ENCODE measurements at regions not wholly inside any gene's neighbourhood (a gene's known extent, or its start where the extent isn't known, plus 50 kb on each side); places are given as distances from the start of the nearest gene placed in this dataset.
"Not testable (repeated sequence)": the region's sequence is repeated elsewhere in the genome, so short reads cannot be mapped to it uniquely, and the experiment has no call there.

- not testable (repeated sequence) for H3K4me3 ChIP-seq (ENCODE audit: low read depth, low read length); H3K9ac ChIP-seq (ENCODE audit: low read depth, low read length); H3K27me3 ChIP-seq (ENCODE audit: control insufficient read depth, insufficient read depth, low read length); H3K4me1 ChIP-seq (ENCODE audit: control insufficient read depth, insufficient read depth, low read length); H3K36me3 ChIP-seq (ENCODE audit: control insufficient read depth, insufficient read depth, low read length); H3K27ac ChIP-seq (ENCODE audit: low read depth, low read length)
- peaks cover 26% of the 10 kb centered on the region for H3K9me3 ChIP-seq (ENCODE audit: control insufficient read depth, insufficient read depth, low read length)
These were observed 190.7 kb upstream of the VIPR2 start for GRCh38 chr7:159335181-159335926.

GRCh38 chr7:159332854-159333479 is 188.3 kb upstream of the VIPR2 start:
- not testable (repeated sequence) for H3K36me3 ChIP-seq (ENCODE audit: control insufficient read depth, insufficient read depth, low read length); H3K9ac ChIP-seq (ENCODE audit: low read depth, low read length); H3K4me1 ChIP-seq (ENCODE audit: control insufficient read depth, insufficient read depth, low read length); H3K27me3 ChIP-seq (ENCODE audit: control insufficient read depth, insufficient read depth, low read length); H3K27ac ChIP-seq (ENCODE audit: low read depth, low read length); H3K4me3 ChIP-seq (ENCODE audit: low read depth, low read length)
- H3K9me3 ChIP-seq (ENCODE audit: control insufficient read depth, insufficient read depth, low read length), result peaks cover 42% of the 10 kb centered on the region

DNA sequence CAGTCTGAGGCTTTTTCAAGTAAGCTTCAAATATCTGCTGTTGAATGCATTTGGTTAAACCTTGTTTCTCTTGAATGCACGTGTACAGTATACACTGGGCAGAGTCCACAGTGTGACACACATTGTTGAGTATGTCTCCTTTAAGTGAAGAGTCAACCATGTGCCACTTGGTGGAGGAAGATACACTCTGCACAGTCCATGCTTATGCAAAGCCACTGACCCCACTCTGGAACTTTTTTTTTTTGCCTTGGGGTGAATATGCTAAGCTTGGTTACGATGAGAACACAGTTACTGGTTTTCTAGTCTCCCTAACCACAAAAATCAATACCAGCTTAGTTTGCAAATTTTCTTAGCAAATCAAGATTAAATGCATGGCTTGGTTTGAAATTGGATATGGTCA is 186.8 kb upstream of the VIPR2 start:
- no peaks in the 10 kb centered on the region for H3K27me3 ChIP-seq (ENCODE audit: control insufficient read depth, insufficient read depth, low read length)
- H3K9me3 ChIP-seq (ENCODE audit: control insufficient read depth, insufficient read depth, low read length), result peaks cover 55% of the 10 kb centered on the region
- H3K9ac ChIP-seq (ENCODE audit: low read depth, low read length), result no peak overlapping the region
- H3K4me1 ChIP-seq (ENCODE audit: control insufficient read depth, insufficient read depth, low read length), result no peaks in the 10 kb centered on the region
- no peak overlapping the region for H3K4me3 ChIP-seq (ENCODE audit: low read depth, low read length)
- H3K36me3 ChIP-seq (ENCODE audit: control insufficient read depth, insufficient read depth, low read length), result no peaks in the 10 kb centered on the region
- H3K27ac ChIP-seq (ENCODE audit: low read depth, low read length), result no peak overlapping the region

- no peak overlapping the region for H3K4me3 ChIP-seq (ENCODE audit: low read depth, low read length)
- no peak overlapping the region for H3K9ac ChIP-seq (ENCODE audit: low read depth, low read length)
- no peaks in the 10 kb centered on the region for H3K4me1 ChIP-seq (ENCODE audit: control insufficient read depth, insufficient read depth, low read length)
- H3K27ac ChIP-seq (ENCODE audit: low read depth, low read length), result no peak overlapping the region
- peaks cover 70% of the 10 kb centered on the region for H3K9me3 ChIP-seq (ENCODE audit: control insufficient read depth, insufficient read depth, low read length)
- H3K27me3 ChIP-seq (ENCODE audit: control insufficient read depth, insufficient read depth, low read length), result no peaks in the 10 kb centered on the region
- H3K36me3 ChIP-seq (ENCODE audit: control insufficient read depth, insufficient read depth, low read length), result no peaks in the 10 kb centered on the region
These were observed 185.2 kb upstream of the VIPR2 start for GRCh38 chr7:159329818-159330378.

- no peak overlapping the region for H3K9ac ChIP-seq (ENCODE audit: low read depth, low read length)
- H3K4me3 ChIP-seq (ENCODE audit: low read depth, low read length), result no peak overlapping the region
- H3K27ac ChIP-seq (ENCODE audit: low read depth, low read length), result no peak overlapping the region
- no peaks in the 10 kb centered on the region for H3K36me3 ChIP-seq (ENCODE audit: control insufficient read depth, insufficient read depth, low read length)
- no peaks in the 10 kb centered on the region for H3K4me1 ChIP-seq (ENCODE audit: control insufficient read depth, insufficient read depth, low read length)
- no peaks in the 10 kb centered on the region for H3K27me3 ChIP-seq (ENCODE audit: control insufficient read depth, insufficient read depth, low read length)
- peaks cover 79% of the 10 kb centered on the region for H3K9me3 ChIP-seq (ENCODE audit: control insufficient read depth, insufficient read depth, low read length)
These were observed 183.4 kb upstream of the VIPR2 start for GRCh38 chr7:159328096-159328495.

- Histone ChIP-seq H3K9me3 (ENCODE audit: control insufficient read depth, insufficient read depth, low read length) (peaks cover 96% of the 10 kb centered on the region), H3K4me3 (ENCODE audit: low read depth, low read length) (no peak overlapping the region), H3K27me3 (ENCODE audit: control insufficient read depth, insufficient read depth, low read length) (no peaks in the 10 kb centered on the region), H3K27ac (ENCODE audit: low read depth, low read length) (no peak overlapping the region), H3K9ac (ENCODE audit: low read depth, low read length) (no peak overlapping the region), H3K4me1 (ENCODE audit: control insufficient read depth, insufficient read depth, low read length) (no peaks in the 10 kb centered on the region), H3K36me3 (ENCODE audit: control insufficient read depth, insufficient read depth, low read length) (no peaks in the 10 kb centered on the region)
These were observed 178.7 kb upstream of the VIPR2 start for GRCh38 chr7:159323359-159323758.

DNA sequence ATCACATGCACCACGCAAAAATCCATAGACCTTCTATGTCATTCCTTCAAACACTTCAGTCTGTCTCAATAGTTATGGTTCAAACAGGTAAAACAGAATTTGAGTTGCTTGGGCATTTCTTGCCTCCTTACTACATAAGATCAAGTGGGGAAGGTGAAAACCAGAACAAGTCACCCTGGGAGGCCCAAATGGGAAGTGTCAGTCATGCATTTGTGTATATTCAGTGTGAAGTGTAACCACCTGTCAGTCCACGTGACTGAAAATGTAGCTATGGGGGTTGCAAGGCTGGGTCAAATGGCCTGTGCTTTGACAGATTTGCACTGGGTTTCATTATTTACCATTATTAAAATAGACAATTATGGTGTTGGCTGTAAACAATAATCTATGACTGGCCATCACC is 176.6 kb upstream of the VIPR2 start:
- Histone ChIP-seq H3K4me1 (ENCODE audit: control insufficient read depth, insufficient read depth, low read length) (no peaks in the 10 kb centered on the region), H3K36me3 (ENCODE audit: control insufficient read depth, insufficient read depth, low read length) (no peaks in the 10 kb centered on the region), H3K9me3 (ENCODE audit: control insufficient read depth, insufficient read depth, low read length) (peaks cover 93% of the 10 kb centered on the region), H3K27me3 (ENCODE audit: control insufficient read depth, insufficient read depth, low read length) (no peaks in the 10 kb centered on the region), H3K27ac (ENCODE audit: low read depth, low read length) (no peak overlapping the region), H3K4me3 (ENCODE audit: low read depth, low read length) (no peak overlapping the region), H3K9ac (ENCODE audit: low read depth, low read length) (no peak overlapping the region)

DNA sequence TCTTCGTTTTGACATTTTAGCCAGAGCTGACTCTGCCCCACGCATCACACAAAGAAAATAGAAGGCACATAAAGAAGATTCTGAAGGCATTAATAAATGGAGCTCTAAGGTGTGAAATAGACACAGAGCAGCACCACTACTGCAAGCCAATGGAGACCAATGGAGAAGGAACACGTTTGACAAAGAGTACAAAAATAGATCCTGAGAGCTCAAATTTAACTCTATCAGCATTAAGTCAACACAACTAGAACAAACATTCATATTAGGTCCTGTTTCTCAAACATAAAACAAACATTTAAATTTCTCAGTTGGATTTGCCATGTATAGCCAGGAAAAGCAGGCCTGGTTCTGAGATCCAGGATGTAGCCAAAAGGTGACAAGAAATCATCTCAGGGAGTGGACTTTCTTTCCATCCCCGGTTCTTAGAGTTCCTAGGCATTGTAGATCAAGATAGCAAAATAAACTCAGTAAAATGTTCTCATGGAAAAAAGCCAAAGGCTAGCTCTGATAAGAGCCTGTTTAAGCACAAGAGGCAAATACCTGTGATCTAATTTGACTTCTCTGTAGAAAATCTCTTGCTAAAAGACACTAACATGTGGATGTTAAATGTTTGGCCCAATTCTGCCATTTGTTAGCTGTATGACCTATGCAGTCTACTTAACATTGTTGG is 174.2 kb upstream of the VIPR2 start:
- no peaks in the 10 kb centered on the region for H3K36me3 ChIP-seq (ENCODE audit: control insufficient read depth, insufficient read depth, low read length)
- H3K27ac ChIP-seq (ENCODE audit: low read depth, low read length), result no peak overlapping the region
- H3K9ac ChIP-seq (ENCODE audit: low read depth, low read length), result no peak overlapping the region
- H3K27me3 ChIP-seq (ENCODE audit: control insufficient read depth, insufficient read depth, low read length), result no peaks in the 10 kb centered on the region
- peaks cover 83% of the 10 kb centered on the region for H3K9me3 ChIP-seq (ENCODE audit: control insufficient read depth, insufficient read depth, low read length)
- H3K4me1 ChIP-seq (ENCODE audit: control insufficient read depth, insufficient read depth, low read length), result no peaks in the 10 kb centered on the region
- no peak overlapping the region for H3K4me3 ChIP-seq (ENCODE audit: low read depth, low read length)

GRCh38 chr7:159317294-159317693 is 172.6 kb upstream of the VIPR2 start:
- H3K27ac ChIP-seq (ENCODE audit: low read depth, low read length), result no peak overlapping the region
- no peaks in the 10 kb centered on the region for H3K4me1 ChIP-seq (ENCODE audit: control insufficient read depth, insufficient read depth, low read length)
- H3K36me3 ChIP-seq (ENCODE audit: control insufficient read depth, insufficient read depth, low read length), result no peaks in the 10 kb centered on the region
- no peak overlapping the region for H3K9ac ChIP-seq (ENCODE audit: low read depth, low read length)
- peaks cover 80% of the 10 kb centered on the region for H3K9me3 ChIP-seq (ENCODE audit: control insufficient read depth, insufficient read depth, low read length)
- no peak overlapping the region for H3K4me3 ChIP-seq (ENCODE audit: low read depth, low read length)
- no peaks in the 10 kb centered on the region for H3K27me3 ChIP-seq (ENCODE audit: control insufficient read depth, insufficient read depth, low read length)

- peak overlapping the region; percentile 17; the same call in 1 of the 2 replicates for H3K4me3 ChIP-seq (ENCODE audit: low read depth, low read length)
- H3K9ac ChIP-seq (ENCODE audit: low read depth, low read length), result no peak overlapping the region
- no peaks in the 10 kb centered on the region for H3K27me3 ChIP-seq (ENCODE audit: control insufficient read depth, insufficient read depth, low read length)
- H3K9me3 ChIP-seq (ENCODE audit: control insufficient read depth, insufficient read depth, low read length), result peaks cover 71% of the 10 kb centered on the region
- no peaks in the 10 kb centered on the region for H3K36me3 ChIP-seq (ENCODE audit: control insufficient read depth, insufficient read depth, low read length)
- H3K4me1 ChIP-seq (ENCODE audit: control insufficient read depth, insufficient read depth, low read length), result no peaks in the 10 kb centered on the region
- no peak overlapping the region for H3K27ac ChIP-seq (ENCODE audit: low read depth, low read length)
These were observed 166.5 kb upstream of the VIPR2 start for GRCh38 chr7:159311172-159311494.

Data from HUES48 (cell line).